ENCODE measurements at regions not wholly inside any gene's neighbourhood (a gene's known extent, or its start where the extent isn't known, plus 50 kb on each side); places are given as distances from the start of the nearest gene placed in this dataset.

DNA sequence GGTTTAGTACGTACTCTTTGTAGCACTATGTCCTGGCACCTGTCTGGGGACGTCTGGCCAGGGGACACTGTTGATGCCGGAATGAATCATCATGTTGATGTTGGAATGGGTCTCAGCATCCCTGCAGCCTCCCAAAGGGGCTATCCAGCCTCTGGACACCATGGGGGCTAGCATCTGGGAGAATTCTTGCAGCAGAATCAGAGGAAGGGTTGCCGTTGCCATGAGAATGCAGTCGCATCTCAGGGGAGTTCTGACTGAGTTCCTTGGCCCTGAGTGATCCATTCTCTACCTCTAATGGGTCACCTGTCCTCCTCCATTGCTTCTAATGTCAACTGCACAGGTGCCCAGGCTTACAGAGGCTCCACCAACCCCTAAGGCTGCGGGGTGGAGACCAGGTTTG lies 129.1 kb downstream of the UQCRFS1 start (continued):
- TF ChIP-seq, protein P1, sequence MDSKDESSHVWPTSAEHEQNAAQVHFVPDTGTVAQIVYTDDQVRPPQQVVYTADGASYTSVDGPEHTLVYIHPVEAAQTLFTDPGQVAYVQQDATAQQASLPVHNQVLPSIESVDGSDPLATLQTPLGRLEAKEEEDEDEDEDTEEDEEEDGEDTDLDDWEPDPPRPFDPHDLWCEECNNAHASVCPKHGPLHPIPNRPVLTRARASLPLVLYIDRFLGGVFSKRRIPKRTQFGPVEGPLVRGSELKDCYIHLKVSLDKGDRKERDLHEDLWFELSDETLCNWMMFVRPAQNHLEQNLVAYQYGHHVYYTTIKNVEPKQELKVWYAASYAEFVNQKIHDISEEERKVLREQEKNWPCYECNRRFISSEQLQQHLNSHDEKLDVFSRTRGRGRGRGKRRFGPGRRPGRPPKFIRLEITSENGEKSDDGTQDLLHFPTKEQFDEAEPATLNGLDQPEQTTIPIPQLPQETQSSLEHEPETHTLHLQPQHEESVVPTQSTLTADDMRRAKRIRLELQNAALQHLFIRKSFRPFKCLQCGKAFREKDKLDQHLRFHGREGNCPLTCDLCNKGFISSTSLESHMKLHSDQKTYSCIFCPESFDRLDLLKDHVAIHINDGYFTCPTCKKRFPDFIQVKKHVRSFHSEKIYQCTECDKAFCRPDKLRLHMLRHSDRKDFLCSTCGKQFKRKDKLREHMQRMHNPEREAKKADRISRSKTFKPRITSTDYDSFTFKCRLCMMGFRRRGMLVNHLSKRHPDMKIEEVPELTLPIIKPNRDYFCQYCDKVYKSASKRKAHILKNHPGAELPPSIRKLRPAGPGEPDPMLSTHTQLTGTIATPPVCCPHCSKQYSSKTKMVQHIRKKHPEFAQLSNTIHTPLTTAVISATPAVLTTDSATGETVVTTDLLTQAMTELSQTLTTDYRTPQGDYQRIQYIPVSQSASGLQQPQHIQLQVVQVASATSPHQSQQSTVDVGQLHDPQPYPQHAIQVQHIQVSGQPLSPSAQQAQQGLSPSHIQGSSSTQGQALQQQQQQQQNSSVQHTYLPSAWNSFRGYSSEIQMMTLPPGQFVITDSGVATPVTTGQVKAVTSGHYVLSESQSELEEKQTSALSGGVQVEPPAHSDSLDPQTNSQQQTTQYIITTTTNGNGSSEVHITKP (tag by site-specific recombination; IDR thresholded peaks at IDR 0.05) = no peak
- TF ChIP-seq ZNF76 (tag by site-specific recombination; IDR thresholded peaks at IDR 0.05; ENCODE audit: borderline replicate concordance, low read depth) = no peak

- no peaks in the 10 kb centered on the region for H3K36me3 ChIP-seq (ENCODE audit: control insufficient read depth in 2 of 2, insufficient read depth in 1 of 2, low read length in 2 of 2)
- no peak overlapping the region for H3K27ac ChIP-seq (ENCODE audit: extremely low read depth, low read depth, low read length)
- POLR2A ChIA-PET = no interaction called here
- CTCF ChIA-PET = interaction anchor here (0.6 kb wide), 3 partner anchors 55 to 174 kb away, joined by 3 read pairs; no protein-coding TSS in a partner anchor
- no peak for TF ChIP-seq GLI4 (tag by site-specific recombination; IDR thresholded peaks at IDR 0.05)
- no peak for TF ChIP-seq RBAK (tag by site-specific recombination; IDR thresholded peaks at IDR 0.05)
- no peak for TF ChIP-seq OVOL3 (tag by site-specific recombination; IDR thresholded peaks at IDR 0.05)
- TF ChIP-seq, protein P2, sequence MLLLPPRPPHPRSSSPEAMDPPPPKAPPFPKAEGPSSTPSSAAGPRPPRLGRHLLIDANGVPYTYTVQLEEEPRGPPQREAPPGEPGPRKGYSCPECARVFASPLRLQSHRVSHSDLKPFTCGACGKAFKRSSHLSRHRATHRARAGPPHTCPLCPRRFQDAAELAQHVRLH (tag by site-specific recombination; IDR thresholded peaks at IDR 0.05) = no peak
- no peak for TF ChIP-seq ZNF423 (tag by site-specific recombination; IDR thresholded peaks at IDR 0.05)
- TF ChIP-seq SCRT2 (tag by site-specific recombination; IDR thresholded peaks at IDR 0.05) = no peak
- TF ChIP-seq, protein P3, sequence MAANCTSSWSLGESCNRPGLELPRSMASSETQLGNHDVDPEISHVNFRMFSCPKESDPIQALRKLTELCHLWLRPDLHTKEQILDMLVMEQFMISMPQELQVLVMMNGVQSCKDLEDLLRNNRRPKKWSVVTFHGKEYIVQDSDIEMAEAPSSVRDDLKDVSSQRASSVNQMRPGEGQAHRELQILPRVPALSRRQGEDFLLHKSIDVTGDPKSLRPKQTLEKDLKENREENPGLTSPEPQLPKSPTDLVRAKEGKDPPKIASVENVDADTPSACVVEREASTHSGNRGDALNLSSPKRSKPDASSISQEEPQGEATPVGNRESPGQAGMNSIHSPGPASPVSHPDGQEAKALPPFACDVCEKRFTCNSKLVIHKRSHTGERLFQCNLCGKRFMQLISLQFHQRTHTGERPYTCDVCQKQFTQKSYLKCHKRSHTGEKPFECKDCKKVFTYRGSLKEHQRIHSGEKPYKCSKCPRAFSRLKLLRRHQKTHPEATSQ (tag by site-specific recombination; IDR thresholded peaks at IDR 0.05) = no peak
- no peak for TF ChIP-seq SALL2 (tag by site-specific recombination; IDR thresholded peaks at IDR 0.05; ENCODE audit: borderline replicate concordance)
- TF ChIP-seq ZNF394 (tag by site-specific recombination; IDR thresholded peaks at IDR 0.05; ENCODE audit: borderline replicate concordance) = no peak
- TF ChIP-seq, protein P4, sequence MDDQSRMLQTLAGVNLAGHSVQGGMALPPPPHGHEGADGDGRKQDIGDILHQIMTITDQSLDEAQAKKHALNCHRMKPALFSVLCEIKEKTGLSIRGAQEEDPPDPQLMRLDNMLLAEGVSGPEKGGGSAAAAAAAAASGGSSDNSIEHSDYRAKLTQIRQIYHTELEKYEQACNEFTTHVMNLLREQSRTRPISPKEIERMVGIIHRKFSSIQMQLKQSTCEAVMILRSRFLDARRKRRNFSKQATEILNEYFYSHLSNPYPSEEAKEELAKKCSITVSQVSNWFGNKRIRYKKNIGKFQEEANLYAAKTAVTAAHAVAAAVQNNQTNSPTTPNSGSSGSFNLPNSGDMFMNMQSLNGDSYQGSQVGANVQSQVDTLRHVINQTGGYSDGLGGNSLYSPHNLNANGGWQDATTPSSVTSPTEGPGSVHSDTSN (CRISPR knock-in tag; IDR thresholded peaks at IDR 0.05) = no peak
- no peak for TF ChIP-seq ZNF23 (tag by site-specific recombination; IDR thresholded peaks at IDR 0.05; ENCODE audit: borderline replicate concordance)
- TF ChIP-seq ZNF37A (tag by site-specific recombination; IDR thresholded peaks at IDR 0.05) = no peak
- no peak for TF ChIP-seq ZNF585B (tag by site-specific recombination; IDR thresholded peaks at IDR 0.05)
- TF ChIP-seq ZNF211 (tag by site-specific recombination; IDR thresholded peaks at IDR 0.05; ENCODE audit: low read depth) = no peak
- no peak for TF ChIP-seq ZNF391 (tag by site-specific recombination; IDR thresholded peaks at IDR 0.05; ENCODE audit: borderline replicate concordance, low read depth)
- peaks cover 4% of the 10 kb centered on the region for H3K9me3 ChIP-seq (ENCODE audit: control insufficient read depth, insufficient read depth, low read depth, low read length)
- H3K4me1 ChIP-seq (ENCODE audit: control insufficient read depth, insufficient read depth, low read length) = no peaks in the 10 kb centered on the region
- H3K4me3 ChIP-seq (ENCODE audit: low read depth, low read length) = no peak overlapping the region
These were observed 133.5 kb downstream of the UQCRFS1 start for GRCh38 chr19:29079356-29080032.
